Activated gamma-delta T cell (primary cell): ENCODE measurements at regions not wholly inside any gene's neighbourhood (a gene's known extent, or its start where the extent isn't known, plus 50 kb on each side); places are given as distances from the start of the nearest gene placed in this dataset.
"Not testable (repeated sequence)": the region's sequence is repeated elsewhere in the genome, so short reads cannot be mapped to it uniquely, and the experiment has no call there.

Experiments used
- DNase-seq: peaks from one replicate; lab custom pipeline; 2025; lab: John Stamatoyannopoulos, UW

DNA sequence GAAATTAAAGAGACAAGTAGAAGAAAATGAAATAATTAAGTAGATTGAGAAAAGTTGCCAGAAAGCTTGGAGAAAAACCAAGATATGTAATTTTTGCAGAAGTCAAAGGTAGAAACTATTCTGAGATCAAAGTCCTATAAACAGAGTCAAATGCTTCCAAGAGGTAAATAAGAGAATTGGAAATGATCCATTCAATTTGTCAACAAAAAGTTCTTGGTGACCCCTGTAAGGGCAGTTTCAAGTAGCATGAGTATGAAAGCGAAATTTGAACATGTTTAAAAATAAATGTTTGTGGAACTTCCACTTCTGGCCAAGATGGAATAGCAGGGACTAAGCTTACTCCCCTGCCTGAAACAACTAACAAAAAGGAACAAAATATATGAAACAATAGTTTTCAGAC lies 562.0 kb downstream of the SMARCA1 start:
- DNase-seq: no peak

DNA sequence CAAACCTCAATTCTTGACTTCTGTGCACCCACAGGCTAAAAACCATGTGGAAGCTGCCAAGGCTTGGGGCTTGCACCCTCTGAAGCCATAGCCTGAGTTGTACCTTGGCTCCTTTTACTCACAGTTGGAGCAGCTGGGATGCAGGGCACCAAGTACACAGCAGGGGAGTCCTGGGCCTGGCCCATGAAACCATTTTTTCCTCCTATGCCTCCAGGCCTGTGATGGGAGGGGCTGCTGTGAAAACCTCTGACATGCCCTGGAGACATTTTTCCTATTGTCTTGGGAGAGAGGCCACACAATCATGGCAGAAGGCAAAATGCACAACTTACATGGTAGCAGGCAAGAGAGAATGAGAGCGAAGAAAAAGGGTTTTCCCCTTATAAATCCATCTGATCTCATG lies 568.6 kb downstream of the SMARCA1 start:
- not testable (repeated sequence) for DNase-seq

DNA sequence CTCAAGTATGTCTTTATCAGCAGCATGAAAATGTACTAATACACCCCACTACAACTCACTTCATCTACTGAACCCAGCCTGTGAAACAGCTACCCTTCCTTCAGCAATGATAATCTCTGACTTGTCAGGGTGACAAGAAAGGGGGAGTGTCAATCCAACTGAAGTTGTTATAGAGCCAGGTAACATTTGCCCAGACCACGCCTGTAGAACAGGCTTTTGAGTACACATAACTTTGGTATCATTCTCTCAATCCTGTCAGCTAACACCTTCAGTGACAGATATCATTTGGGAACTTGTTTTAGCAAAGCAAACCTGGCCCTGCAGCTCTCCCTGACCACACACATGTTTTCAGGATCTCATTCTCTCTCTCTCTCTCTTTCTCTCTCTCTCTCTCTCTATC lies 592.2 kb downstream of the SMARCA1 start:
- DNase-seq: no peak

DNA sequence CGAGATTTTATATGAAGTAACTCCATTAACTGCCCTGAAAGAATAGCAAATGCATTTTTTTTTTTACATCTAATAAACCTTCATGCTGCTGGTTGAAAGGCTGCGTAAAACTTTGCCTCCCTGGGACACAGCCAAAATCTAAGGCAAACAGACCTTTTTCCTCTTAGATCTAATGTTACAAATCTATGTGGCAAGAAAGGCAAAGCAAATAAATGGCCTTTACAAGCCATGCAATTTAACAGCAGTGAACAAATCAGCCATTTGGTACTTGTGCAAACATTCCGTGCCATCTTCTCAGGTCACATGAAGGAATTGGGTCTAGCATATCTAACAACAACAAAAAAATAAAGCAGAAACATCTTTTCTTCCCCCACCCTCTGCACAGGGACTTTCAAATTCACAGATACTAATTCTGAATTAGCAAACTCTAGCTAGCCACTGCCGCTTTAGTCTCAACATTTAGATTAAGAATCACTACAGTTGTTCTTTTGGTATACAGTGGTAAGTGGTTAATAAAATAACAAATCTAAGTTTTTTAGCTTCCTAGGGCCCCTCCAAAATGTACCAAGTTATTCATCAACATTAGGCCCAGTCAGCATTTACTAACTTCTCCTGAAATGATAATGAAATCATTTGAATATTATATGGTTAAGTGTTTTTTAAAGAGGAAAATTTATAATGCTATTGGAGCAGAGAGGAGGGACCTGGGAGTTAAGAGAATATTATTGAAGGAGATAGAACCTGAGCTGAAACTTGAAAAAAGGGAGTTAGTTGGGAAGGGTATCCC lies 593.8 kb downstream of the SMARCA1 start:
- DNase-seq: no peak

DNA sequence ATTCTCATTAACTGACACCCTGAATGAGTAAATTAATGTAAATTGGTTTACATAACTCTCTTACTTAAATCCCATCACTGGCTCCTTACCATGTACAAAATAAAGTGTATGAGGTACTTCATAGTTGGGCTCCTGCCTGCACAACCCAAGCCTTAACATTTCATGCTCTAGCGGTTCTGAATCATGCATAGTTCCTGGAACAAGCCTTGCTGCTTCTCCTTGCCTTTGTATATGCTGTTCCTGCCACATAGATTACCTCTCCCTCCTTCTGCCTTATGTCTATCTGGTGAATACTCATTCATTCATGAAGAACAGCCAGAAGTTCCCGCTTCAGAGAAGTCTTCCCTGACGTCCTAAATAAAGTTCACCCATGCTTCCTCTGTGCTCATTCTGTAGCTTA lies 594.7 kb downstream of the SMARCA1 start:
- no peak for DNase-seq

DNA sequence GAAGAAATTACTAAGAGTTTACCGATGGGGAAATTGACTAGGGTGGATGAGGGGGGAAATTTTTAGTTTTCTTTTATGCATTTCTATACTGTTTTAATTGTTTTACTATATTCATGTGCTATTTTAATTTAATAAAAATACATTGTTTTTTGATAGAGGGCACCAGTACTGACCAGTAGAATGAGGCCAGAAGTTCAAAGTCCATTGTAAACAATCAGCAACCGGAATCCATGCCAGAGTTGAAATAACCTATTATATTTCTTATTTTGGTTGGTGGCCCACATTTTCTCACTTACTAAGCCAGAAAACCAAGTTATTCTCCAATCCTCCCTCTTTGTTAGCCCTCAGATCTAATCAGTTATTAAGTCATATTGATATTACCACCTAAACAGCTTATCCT lies 595.9 kb downstream of the SMARCA1 start:
- DNase-seq: no peak

DNA sequence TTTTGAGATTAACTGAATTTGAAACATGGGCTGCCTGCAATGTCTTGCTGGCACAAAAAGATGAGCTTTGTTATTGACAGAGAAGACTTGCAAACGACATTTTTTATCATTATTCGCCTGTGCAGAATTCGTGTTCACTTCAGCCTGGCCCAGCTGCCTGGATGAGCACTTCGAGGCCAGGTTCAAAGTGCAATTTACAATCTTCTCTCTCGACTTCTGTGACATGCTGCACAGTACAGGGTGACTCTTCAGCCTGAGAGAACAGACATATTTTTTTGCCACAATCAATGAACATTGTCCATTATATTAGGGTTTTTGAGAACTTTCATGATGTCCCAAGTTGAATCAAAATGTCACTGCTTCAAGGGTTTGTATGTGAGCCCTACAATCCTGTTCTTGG lies 616.5 kb downstream of the SMARCA1 start:
- no peak for DNase-seq

DNA sequence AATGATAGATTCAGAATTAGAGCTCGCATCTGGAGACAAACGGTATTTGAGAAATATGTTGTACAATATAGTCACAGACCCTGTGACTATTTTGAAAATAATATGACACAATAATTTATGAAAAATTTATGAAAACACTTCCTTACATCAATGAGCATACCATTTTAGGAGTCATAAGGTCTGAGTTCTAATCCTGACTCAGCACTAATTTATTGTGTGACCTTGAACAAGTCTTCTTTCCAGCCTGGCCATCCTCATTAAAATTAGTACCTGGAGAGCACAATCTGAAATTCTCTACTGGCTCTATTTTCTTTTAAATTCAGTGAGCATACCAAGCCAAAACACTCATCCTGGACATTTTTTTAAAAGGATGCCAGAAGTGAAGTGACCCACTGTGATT lies 622.3 kb downstream of the SMARCA1 start:
- DNase-seq: no peak

DNA sequence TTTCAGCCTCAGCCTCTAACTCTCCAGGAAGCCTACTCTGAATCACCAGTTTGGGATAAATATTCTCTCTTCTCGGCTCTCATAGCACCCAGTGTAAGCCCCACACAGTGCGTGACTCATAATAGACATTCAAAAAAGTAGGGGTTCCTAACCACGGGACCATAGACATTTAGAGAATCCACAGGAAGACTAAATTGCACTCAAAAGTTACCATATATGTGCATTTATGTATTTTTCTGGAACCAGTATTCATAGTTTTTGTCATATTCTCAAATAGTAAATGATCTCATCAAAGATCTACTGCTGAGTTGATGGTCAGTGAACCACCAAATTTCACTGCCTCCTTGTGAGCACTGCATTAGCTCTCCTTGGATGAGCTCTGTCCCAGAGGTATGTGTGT lies 625.7 kb downstream of the SMARCA1 start:
- DNase-seq: no peak

DNA sequence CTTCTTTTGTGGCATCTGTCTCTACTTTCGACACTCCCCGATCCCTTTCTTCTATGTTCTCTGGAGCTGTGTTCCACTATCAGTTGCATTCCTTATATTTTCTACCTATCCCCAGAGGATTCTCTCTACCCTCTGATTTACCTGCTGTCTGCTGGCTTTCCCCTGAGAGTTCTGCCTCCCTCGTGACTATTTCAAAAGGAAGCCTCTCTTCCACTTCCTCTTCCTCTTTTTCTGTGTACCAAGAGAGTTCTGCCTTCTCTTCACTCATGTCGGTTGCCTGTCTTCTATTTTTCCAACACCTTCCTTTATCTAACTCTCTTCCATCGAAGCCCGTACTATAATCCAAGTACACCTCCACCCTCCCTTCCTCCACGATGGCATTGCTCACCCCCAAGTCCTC lies 631.7 kb downstream of the SMARCA1 start:
- DNase-seq: no peak

DNA sequence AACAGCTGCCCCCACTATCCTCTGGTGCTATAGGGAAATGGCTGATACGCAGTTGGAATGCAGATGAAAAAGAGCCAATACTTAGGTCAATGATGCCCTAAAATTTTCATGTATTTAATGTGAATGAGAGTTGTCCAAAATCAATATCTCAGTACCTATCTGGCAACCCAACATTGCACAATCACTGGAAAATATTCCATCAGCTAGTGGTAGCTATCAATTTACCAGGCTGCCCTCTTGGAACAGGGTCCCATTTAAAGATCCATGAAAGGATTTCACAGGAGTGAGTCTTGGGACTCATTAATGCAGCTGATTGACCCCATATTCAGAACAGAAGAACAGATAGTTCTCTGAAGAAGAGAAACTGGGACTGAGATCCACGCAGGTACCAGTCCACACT lies 638.9 kb downstream of the SMARCA1 start:
- no peak for DNase-seq

DNA sequence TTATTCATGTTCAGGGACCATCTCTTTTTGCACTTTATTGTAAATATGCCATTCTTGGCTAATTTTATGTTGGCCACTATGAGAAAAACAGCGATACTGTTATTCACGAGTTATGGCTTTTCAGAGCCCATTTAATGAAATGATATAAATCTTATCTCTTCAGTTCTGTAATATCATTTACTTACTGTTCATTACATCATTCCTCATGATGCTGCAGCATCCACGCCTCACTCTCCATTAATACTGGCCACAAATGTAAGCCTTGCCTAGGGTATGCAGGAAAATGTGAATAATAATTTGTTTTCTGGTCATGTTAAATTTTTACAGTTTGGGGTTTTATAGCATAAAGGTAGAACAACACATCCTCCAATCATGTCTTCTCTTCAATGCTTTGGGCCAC lies 639.6 kb downstream of the SMARCA1 start:
- DNase-seq: no peak

DNA sequence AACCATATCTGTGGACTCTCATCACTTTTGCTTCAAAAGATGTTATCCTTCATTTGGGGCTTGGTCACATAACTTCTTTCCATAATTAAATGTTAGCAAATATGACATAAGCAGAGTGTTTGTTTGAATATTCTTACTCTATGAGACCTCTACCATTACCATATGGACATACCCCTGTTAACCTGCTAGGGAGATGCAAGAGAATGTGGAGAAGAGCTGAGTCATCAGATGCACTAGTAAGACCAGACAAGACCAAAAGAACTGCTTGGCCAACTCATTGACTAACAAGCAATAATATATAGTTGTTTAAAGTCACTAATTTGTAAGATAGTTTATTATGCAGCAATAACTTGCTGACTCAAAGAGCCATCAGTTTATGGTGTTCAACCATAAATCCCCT lies 652.9 kb downstream of the SMARCA1 start:
- no peak for DNase-seq

DNA sequence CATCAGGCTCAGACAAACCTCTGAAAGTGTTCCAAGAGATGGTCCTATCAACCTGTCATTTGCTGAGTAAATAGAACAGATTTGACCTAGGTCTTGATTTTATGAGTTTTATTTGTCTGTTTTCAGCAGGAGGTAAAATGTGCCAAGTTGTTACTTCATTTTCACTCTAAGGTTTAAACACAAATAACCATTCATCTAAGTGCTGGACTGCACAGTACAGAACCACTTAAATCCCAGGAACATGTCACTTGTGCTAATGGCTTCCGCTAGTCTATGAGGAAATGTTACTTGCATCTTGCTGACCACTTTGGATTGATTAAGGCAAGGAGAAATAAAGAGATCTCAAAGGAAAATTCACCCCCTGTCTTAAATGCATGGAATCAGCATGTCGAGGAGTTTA lies 660.7 kb downstream of the SMARCA1 start:
- DNase-seq: no peak

DNA sequence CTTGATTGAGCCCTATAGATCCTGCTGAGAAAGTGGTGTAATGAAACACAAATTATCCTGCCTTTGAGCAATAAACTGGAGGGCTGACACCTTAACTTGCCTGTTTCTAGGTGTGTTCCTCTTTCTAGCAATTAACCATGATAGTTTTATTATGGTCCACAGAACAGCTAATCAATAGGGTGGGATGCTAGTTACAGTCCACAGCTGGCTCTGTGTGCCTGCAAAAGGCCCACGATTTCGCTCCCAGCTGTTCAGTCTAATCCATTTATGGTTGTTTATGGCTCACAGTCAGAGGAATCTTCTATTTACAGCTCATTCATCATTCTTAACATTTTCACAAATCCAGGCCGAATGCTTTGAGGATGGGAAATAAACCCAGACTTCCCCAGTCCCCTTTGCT lies 674.9 kb downstream of the SMARCA1 start:
- DNase-seq: no peak

DNA sequence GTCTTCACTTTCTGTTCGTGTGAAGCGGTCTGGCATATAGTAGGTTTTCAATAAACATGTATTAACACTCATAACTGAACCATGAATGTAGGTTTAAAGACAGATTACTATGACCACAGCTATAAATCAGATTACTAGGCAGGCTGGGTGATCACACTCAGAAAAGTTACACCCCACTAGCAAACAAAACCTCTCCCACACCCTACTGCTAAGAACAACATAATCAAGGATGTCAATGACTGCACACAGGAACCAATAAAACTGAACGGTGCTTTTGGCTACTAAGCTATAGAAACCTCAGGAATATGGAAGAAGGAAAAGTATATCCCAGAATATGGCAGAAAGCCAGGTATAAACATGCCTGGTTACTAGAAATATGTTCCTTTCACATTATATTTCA lies 676.9 kb downstream of the SMARCA1 start:
- DNase-seq: no peak

DNA sequence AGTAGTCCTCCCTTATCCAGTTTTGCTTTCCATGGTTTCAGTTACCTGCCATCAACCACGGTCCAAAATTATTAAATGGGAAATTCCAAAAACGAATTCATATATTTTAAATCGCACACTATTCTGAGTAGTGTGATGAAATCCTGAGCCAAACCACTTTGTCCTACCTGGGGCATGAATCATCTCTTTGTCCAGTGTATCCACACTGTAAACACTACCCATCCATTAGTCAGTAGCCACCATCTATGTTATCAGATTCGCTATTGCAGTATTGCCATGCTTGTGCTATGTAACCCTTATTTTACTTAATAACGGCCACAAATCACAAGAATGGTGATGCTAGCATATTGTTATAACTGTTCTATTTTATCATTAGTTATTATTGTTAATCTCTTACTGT lies 704.6 kb downstream of the SMARCA1 start:
- no peak for DNase-seq

DNA sequence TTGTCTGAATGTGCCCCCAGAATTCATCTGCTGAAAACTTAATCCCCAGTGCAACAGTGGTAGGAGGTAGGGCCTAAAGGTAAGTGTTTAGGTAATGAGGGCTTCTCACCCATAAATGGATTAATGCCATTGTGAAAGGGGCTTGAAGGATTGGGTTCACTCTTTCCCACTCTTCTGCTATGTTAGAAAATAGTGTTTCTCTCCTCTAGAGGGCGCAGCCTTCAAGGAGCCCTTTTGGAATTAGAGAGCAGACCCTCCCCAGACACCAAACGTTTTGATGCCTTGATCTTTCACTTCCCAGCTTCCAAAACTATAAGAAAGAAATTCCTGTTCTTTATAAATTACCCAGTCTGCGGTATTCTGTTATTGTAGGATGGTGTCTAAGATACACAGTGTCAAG lies 706.4 kb downstream of the SMARCA1 start:
- no peak for DNase-seq

DNA sequence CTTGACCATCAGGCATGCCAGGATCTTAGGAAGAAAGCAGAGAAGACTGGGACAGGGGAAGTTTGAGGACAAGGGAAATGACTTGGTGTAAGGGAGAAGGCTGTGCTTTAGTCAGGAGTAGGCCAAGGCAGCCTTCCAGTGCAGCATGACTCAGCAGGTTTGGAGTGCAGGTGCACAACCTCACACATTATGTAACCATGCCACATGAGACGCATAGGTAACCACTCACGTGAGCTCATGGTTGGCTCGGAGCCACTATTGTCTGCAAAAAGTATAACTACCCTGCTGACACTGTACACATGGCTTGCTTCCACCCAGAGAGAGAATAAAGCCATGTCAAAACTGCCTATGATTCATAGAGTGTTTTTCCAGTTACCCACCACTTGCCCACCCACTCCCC lies 715.9 kb downstream of the SMARCA1 start:
- no peak for DNase-seq

DNA sequence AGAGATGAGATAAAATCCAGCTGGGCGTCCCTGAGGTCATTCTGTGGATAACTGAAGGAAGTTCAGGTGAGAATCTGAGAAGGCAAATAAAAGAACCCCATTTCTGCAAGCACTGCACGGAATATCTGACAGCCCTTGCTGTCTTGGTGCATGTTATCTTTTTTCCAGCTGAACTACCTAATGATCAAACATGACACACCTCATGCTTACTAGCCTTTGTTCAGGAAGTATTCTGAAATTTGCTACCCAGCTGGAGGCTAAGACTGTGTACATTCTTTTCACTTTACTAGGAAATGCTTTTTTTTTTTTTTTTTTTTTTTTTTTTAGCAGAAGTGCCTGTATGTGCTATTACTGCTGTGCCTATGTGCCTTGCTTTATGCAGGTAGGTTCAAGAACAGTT lies 718.1 kb downstream of the SMARCA1 start:
- DNase-seq: no peak

DNA sequence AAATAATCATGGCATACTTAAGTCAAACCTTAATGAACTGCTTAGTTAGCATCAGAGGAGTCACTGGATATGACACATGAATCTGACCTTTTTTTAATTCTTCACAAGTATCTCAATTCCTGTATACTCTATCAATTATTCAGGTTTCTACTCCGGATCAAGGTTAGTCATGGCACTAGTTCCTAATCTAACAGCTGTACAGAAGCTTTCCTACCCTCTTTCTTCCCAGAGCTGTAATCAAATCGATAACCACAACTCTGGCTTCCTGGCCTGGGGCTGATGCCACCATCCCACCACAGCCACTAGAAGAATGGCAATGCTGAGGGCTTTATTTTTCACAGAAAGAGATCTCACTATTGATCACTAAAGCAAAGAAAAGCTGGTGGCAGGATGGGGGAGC lies 718.5 kb downstream of the SMARCA1 start:
- DNase-seq: no peak

DNA sequence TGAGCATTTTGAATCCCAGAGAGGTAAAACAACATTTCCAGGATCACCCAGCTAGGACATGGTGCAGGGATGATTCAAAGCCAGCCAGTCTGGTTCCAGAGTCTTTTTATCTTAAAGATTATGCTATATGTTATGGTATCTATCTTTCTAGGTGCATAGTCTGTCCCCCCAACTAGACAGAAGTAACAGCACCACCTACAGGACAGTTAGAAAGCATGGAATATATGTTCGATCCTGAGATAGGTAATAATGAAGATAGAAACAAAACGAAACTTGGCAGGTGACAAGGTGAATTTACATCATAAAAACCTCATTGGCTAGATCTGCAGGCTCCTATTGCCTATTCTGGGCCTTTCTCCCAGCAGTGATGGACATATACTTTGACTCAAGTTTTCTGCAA lies 723.2 kb downstream of the SMARCA1 start:
- DNase-seq: no peak

DNA sequence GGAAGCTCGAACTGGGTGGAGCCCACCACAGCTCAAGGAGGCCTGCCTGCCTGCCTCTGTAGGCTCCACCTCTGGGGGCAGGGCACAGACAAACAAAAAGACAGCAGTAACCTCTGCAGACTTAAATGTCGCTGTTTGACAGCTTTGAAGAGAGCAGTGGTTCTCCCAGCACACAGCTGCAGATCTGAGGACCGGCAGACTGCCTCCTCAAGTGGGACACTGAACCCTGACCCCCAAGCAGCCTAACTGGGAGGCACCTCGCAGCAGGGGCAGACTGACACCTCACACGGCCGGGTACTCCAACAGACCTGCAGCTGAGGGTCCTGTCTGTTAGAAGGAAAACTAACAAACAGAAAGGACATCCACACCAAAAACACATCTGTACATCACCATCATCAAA lies 730.9 kb upstream of the ACTRT1 start:
- DNase-seq: not testable (repeated sequence)

DNA sequence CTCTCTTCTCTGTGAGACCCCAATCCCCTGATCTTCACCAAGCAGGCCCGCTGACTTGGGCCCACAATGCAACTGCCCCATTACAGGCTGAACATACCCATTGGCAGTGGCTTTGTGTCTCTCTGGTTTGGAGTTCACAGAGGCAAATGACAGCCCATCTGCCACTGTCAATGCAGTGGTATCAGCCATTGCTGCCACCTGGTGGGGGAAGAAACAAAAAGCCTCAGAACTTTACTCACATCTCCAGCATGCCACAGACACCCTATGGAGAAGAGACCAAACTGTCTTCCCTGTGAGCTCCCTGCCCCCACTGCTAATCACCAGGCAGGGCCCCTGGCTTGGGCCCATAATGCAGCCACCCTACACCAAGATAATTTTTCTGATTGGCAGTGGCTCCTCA lies 729.3 kb upstream of the ACTRT1 start:
- DNase-seq: no peak
